CD4-positive, alpha-beta T cell treated with Interleukin-10 for 1 hour (primary cell): ENCODE measurements at regions not wholly inside any gene's neighbourhood (a gene's known extent, or its start where the extent isn't known, plus 50 kb on each side); places are given as distances from the start of the nearest gene placed in this dataset.

Source experiments
- DNase-seq: peaks from one replicate; pipeline ENCODE4 v3.0.0-alpha.2; 2020

- no peak for DNase-seq
These were observed 50.6 kb upstream of the IKZF2 start for GRCh38 chr2:213202011-213202410.

- no peak for DNase-seq
These were observed 54.5 kb upstream of the IKZF2 start for GRCh38 chr2:213205944-213206343.

- no peak for DNase-seq
These were observed 61.8 kb upstream of the IKZF2 start for GRCh38 chr2:213213186-213213585.

GRCh38 chr2:213214209-213214608, 62.8 kb upstream of the IKZF2 start:
- no peak for DNase-seq

- no peak for DNase-seq
These were observed 65.0 kb upstream of the IKZF2 start for GRCh38 chr2:213216461-213216860.

GRCh38 chr2:213219816-213220215, 64.4 kb upstream of the SPAG16 start:
- DNase-seq, result no peak

GRCh38 chr2:213220967-213221603, 63.2 kb upstream of the SPAG16 start:
- no peak for DNase-seq

- no peak for DNase-seq
These were observed 62.3 kb upstream of the SPAG16 start for GRCh38 chr2:213221957-213222356.

- no peak for DNase-seq
These were observed 59.9 kb upstream of the SPAG16 start for GRCh38 chr2:213224366-213224765.

GRCh38 chr2:213225866-213226265, 58.4 kb upstream of the SPAG16 start:
- no peak for DNase-seq

- no peak for DNase-seq
These were observed 56.8 kb upstream of the SPAG16 start for GRCh38 chr2:213227458-213227857.

- DNase-seq, result no peak
These were observed 55.6 kb upstream of the SPAG16 start for GRCh38 chr2:213228638-213229037.

- no peak for DNase-seq
These were observed 54.5 kb upstream of the SPAG16 start for GRCh38 chr2:213229814-213230213.

- DNase-seq, result no peak
These were observed 52.3 kb upstream of the SPAG16 start for GRCh38 chr2:213231966-213232365.

- DNase-seq, result peak; percentile 54
These were observed 51.4 kb upstream of the SPAG16 start for GRCh38 chr2:213232649-213233437.

- DNase-seq, result no peak
These were observed 50.6 kb upstream of the SPAG16 start for GRCh38 chr2:213233438-213234330.
